Gastroesophageal sphincter (tissue), 4 donors: ENCODE measurements at regions not wholly inside any gene's neighbourhood (a gene's known extent, or its start where the extent isn't known, plus 50 kb on each side); places are given as distances from the start of the nearest gene placed in this dataset.

Experiments used
- ATAC-seq: fragments of 150-250 bp; one replicate; pipeline ENCODE4 v1.9.1; 2016; ENCODE audit warnings: mild to moderate bottlenecking, moderate library complexity
- H3K27ac ChIP-seq, 4 donors: fragments of 200-600 bp; sonication (generic) in 3 of 4; 1 replicate in 3 of 4; 2 replicates in 1 of 4; pipeline ENCODE4 v1.5.1; 2016 to 2019
- H3K27me3 ChIP-seq: fragments of 200-600 bp; sonication (generic); one replicate; pipeline ENCODE4 v1.5.1; 2019
- H3K36me3 ChIP-seq, 2 donors: fragments of 200-600 bp; sonication (generic); one replicate each; pipeline ENCODE4 v1.5.1; 2019; ENCODE audit warnings: control low read depth in 1 of 2
- H3K4me1 ChIP-seq, 3 donors: fragments of 200-600 bp; sonication (generic); 1 replicate in 2 of 3; 2 replicates in 1 of 3; pipeline ENCODE4 v1.5.1; 2016 to 2019; ENCODE audit warnings: control low read depth in 2 of 3
- H3K4me3 ChIP-seq, 2 donors: fragments of 200-600 bp; sonication (generic); one replicate each; pipeline ENCODE4 v1.5.1; 2019; ENCODE audit warnings: mild to moderate bottlenecking in 1 of 2, moderate library complexity in 1 of 2
- H3K9me3 ChIP-seq, 3 donors: fragments of 200-600 bp; sonication (generic); one replicate each; pipeline ENCODE4 v1.5.1; 2017 to 2019; ENCODE audit warnings: control low read depth in 2 of 3
- EP300 ChIP-seq: sonication (generic); formaldehyde crosslinking; IDR thresholded peaks from one replicate; pipeline ENCODE4 v1.6.1; 2017; ENCODE audit warnings: antibody characterized with exemption, mild to moderate bottlenecking
- POLR2A ChIP-seq, 2 donors: fragments of 450-650 bp; IDR thresholded peaks; one replicate each; pipeline ENCODE4 v1.6.1; 2017; ENCODE audit warnings: antibody characterized with exemption in 2 of 2, mild to moderate bottlenecking in 2 of 2, moderate library complexity in 1 of 2
- POLR2AphosphoS5 ChIP-seq: sonication (generic); formaldehyde crosslinking; IDR thresholded peaks from one replicate; pipeline ENCODE4 v1.6.1; 2017; ENCODE audit warnings: antibody characterized with exemption
- WGBS, 2 donors: methylation state at CpG; one replicate each; pipeline ENCODE4 v1.1.5; 2018; ENCODE audit warnings: low coverage in 1 of 2; 5-methylcytosine and 5-hydroxymethylcytosine counted together
- TF ChIP-seq, protein P1 (sequence below), 4 experiments: fragments of 200-600 bp in 2 of 4; fragments of 450-650 bp in 2 of 4; sonication (generic) in 1 of 4; IDR thresholded peaks; one replicate each; pipeline ENCODE4 v1.5.1; 2017 to 2019; ENCODE audit warnings: antibody characterized with exemption in 4 of 4, mild to moderate bottlenecking in 2 of 4, moderate library complexity in 2 of 4

DNA sequence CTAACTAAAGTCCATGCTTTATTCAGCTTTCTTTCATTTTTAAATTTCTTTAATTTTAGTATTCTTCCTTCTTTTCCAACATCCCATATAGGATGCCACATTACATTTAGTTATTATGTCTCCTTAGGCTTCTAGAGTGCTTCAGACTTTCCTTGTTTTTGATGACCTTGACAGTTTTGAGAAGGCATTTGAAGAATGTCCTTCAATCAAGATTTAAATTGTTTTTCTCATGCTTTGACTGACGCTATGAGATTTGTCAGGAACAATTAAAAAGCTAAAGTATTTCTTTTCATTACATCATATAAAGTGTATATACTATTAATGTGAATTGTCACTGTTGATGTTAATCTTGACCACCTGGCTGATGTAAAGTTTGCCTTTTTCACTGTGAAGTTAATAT is 173.7 kb upstream of the LYPLAL1 start:
- ATAC-seq: no peak
- WGBS, 2 donors: 94 to 100% methylated on average over 1 of the region's 1 CpG
- Histone ChIP-seq H3K4me1 (no peaks in the 10 kb centered on the region), H3K36me3 (no peaks in the 10 kb centered on the region), H3K9me3 (peaks cover 0 to 6% (median 0%) of the 10 kb centered on the region in 3 donors), H3K27me3 (no peaks in the 10 kb centered on the region), H3K4me3 (no peak overlapping the region), H3K27ac (no peak overlapping the region)
- TF ChIP-seq POLR2AphosphoS5 (no peak), POLR2A (IDR thresholded peaks at IDR 0.05) (no peak), EP300 (no peak)
- TF ChIP-seq, protein P1, sequence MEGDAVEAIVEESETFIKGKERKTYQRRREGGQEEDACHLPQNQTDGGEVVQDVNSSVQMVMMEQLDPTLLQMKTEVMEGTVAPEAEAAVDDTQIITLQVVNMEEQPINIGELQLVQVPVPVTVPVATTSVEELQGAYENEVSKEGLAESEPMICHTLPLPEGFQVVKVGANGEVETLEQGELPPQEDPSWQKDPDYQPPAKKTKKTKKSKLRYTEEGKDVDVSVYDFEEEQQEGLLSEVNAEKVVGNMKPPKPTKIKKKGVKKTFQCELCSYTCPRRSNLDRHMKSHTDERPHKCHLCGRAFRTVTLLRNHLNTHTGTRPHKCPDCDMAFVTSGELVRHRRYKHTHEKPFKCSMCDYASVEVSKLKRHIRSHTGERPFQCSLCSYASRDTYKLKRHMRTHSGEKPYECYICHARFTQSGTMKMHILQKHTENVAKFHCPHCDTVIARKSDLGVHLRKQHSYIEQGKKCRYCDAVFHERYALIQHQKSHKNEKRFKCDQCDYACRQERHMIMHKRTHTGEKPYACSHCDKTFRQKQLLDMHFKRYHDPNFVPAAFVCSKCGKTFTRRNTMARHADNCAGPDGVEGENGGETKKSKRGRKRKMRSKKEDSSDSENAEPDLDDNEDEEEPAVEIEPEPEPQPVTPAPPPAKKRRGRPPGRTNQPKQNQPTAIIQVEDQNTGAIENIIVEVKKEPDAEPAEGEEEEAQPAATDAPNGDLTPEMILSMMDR (IDR thresholded peaks at IDR 0.05): no peak

- no peak for TF ChIP-seq POLR2AphosphoS5
- TF ChIP-seq, protein P1 (IDR thresholded peaks at IDR 0.05): no peak
- 79 to 100% methylated on average over 1 of the region's 1 CpG for WGBS, 2 donors
- no peak for ATAC-seq
Observed at GRCh38 chr1:219000631-219001030, 173.0 kb upstream of the LYPLAL1 start.

GRCh38 chr1:219010720-219011119 is 163.0 kb upstream of the LYPLAL1 start:
- no peak for ATAC-seq
- H3K9me3 ChIP-seq: no peaks in the 10 kb centered on the region
- no peaks in the 10 kb centered on the region for H3K4me1 ChIP-seq
- WGBS, 2 donors: 90 to 94% methylated on average over 2 of the region's 2 CpGs
- H3K36me3 ChIP-seq: no peaks in the 10 kb centered on the region
- TF ChIP-seq POLR2A (IDR thresholded peaks at IDR 0.05): no peak
- no peak for TF ChIP-seq POLR2AphosphoS5
- TF ChIP-seq EP300: no peak
- TF ChIP-seq, protein P1 (IDR thresholded peaks at IDR 0.05): no peak
- H3K27me3 ChIP-seq: no peaks in the 10 kb centered on the region
- no peak overlapping the region for H3K27ac ChIP-seq
- no peak overlapping the region for H3K4me3 ChIP-seq

More at GRCh38 chr1:219000631-219001030, 173.0 kb upstream of the LYPLAL1 start:
- no peak overlapping the region for H3K27ac ChIP-seq
- peaks cover 0 to 10% (median 0%) of the 10 kb centered on the region in 3 donors for H3K9me3 ChIP-seq
- no peaks in the 10 kb centered on the region for H3K27me3 ChIP-seq
- no peaks in the 10 kb centered on the region for H3K4me1 ChIP-seq
- no peak overlapping the region for H3K4me3 ChIP-seq
- H3K36me3 ChIP-seq: no peaks in the 10 kb centered on the region

DNA sequence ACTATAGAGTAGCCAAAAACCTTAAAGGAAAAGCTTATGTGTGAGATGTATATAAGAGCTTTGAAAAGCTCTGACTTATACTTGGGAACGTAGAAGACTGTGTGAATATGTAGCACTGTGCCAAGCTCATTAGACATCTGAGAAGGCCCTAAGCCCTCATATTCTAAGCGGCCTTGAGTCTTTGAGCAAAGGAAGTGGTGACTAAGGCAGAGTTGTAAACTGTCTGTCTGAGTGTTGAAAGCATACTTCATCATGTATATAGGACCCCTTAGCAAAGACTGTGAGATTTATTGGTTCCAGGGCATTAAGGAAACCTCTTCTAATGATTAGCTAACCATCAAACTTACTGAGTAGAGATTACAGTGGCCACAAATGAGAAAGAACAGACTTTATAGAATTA is 153.3 kb upstream of the LYPLAL1 start:
- no peak for ATAC-seq
- Histone ChIP-seq H3K9me3 (no peaks in the 10 kb centered on the region), H3K36me3 (no peaks in the 10 kb centered on the region), H3K27ac (no peak overlapping the region), H3K4me3 (no peak overlapping the region), H3K4me1 (no peaks in the 10 kb centered on the region), H3K27me3 (no peaks in the 10 kb centered on the region)
- 73 to 86% methylated on average over 2 of the region's 2 CpGs for WGBS, 2 donors
- TF ChIP-seq POLR2AphosphoS5 (no peak), EP300 (no peak)

DNA sequence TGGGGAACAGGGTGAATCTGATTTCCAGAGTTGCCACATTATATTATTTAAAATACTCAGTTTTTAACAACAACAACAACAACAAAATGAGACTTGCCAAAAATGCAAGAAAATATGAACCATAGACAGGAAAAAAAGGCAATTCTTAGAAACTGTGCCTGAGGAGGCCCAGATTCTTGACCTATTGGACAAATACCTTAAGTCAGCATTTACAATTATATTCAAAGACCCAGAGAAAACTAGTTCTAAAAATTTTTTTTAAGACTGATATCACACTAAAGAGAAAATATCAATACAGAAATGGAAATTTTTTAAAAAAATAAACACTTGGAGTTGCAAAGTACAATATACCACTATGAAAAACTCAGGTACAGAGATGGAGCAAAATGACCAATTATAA is 152.8 kb upstream of the LYPLAL1 start:
- Histone ChIP-seq H3K4me3 (no peak overlapping the region), H3K27me3 (no peaks in the 10 kb centered on the region), H3K4me1 (no peaks in the 10 kb centered on the region), H3K36me3 (no peaks in the 10 kb centered on the region), H3K9me3 (no peaks in the 10 kb centered on the region), H3K27ac (no peak overlapping the region)
- no peak for ATAC-seq
- TF ChIP-seq POLR2AphosphoS5: no peak
- no peak for TF ChIP-seq EP300
- TF ChIP-seq POLR2A (IDR thresholded peaks at IDR 0.05): no peak
- TF ChIP-seq, protein P1 (IDR thresholded peaks at IDR 0.05): no peak
